ENCODE measurements at regions not wholly inside any gene's neighbourhood (a gene's known extent, or its start where the extent isn't known, plus 50 kb on each side); places are given as distances from the start of the nearest gene placed in this dataset.

- no peak for DNase-seq
- TF ChIP-seq GATA1 (IDR thresholded peaks at IDR 0.05; ENCODE audit: low read depth, low read length) (no peak), POLR2A (IDR thresholded peaks at IDR 0.05; ENCODE audit: low read length) (no peak)
Measured at GRCh38 chr14:98960617-98961013, 311.4 kb downstream of the BCL11B start.

DNA sequence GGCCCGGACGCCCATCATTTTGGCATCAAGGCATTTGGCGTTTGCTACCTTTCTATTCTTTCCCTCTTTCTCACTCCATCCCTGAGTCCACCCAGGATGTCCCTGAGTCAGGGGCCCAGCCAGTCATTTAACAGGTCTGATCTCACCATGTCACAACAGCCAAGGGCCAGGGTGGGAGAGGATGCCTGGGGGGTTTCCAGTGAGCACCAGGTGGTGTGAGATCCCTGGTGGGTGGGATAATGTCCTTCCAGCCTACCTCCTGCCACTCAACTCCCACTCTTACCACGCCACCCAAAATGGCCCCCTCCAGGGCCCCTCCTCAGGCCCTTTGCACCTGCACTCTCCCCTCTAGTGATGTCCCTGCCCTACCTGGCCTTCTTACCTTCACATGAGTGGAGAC lies 310.8 kb downstream of the BCL11B start:
- no peak for DNase-seq

DNA sequence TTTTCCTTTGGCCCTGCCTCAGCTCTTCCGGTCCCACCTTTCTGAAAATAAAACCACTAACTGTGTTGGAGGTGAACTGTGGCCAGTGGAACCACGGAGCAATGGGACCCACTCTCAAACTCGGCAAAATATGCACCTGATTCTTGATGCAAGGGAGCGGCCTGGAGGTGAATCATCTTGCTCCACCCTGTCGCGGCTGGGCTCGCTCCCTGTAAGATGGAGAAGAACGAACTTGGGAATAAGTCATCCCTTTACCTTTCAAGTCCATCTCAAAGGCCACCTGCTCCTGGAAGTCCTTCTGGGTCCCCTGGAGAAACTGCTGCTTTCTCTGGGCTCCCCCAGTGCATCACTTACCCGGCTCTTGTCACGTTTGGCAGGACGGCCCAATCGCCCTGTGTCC lies 309.9 kb downstream of the BCL11B start:
- DNase-seq = no peak
- TF ChIP-seq POLR2A (IDR thresholded peaks at IDR 0.05; ENCODE audit: low read length) = no peak
- TF ChIP-seq GATA1 (IDR thresholded peaks at IDR 0.05; ENCODE audit: low read depth, low read length) = no peak

More for the DNA sequence above, 310.8 kb downstream of the BCL11B start:
- no peak for TF ChIP-seq POLR2A (IDR thresholded peaks at IDR 0.05; ENCODE audit: low read length)
- TF ChIP-seq GATA1 (IDR thresholded peaks at IDR 0.05; ENCODE audit: low read depth, low read length) = no peak

DNA sequence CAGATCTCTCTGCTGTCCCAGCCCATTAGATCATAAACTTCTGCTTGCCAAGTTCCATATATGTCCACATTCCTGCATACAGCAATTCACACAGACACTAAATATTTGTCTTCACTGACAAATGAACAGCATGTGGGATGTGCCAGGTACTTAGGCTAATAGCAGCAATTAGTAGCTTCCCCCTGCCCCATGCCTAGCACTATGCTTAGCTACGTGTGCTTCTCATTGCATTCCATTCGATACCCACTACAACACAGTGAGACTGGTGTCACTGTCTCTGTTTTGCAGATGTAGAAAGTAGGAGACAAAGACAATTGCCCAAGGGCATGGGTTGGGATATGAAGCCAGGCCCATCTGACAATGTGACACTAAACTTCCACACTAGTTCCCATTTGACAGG lies 308.4 kb downstream of the BCL11B start:
- no peak for DNase-seq
- no peak for TF ChIP-seq GATA1 (IDR thresholded peaks at IDR 0.05; ENCODE audit: low read depth, low read length)
- TF ChIP-seq POLR2A (IDR thresholded peaks at IDR 0.05; ENCODE audit: low read length) = no peak

- TF ChIP-seq GATA1 (IDR thresholded peaks at IDR 0.05; ENCODE audit: low read depth, low read length) = no peak
- no peak for TF ChIP-seq POLR2A (IDR thresholded peaks at IDR 0.05; ENCODE audit: low read length)
- DNase-seq = no peak
Measured at GRCh38 chr14:98964171-98964570, 307.8 kb downstream of the BCL11B start.

- TF ChIP-seq POLR2A (IDR thresholded peaks at IDR 0.05; ENCODE audit: low read length) = no peak
- TF ChIP-seq GATA1 (IDR thresholded peaks at IDR 0.05; ENCODE audit: low read depth, low read length) = no peak
- no peak for DNase-seq
Measured at GRCh38 chr14:98965076-98965475, 306.9 kb downstream of the BCL11B start.

- TF ChIP-seq GATA1 (IDR thresholded peaks at IDR 0.05; ENCODE audit: low read depth, low read length) = no peak
- no peak for TF ChIP-seq POLR2A (IDR thresholded peaks at IDR 0.05; ENCODE audit: low read length)
- no peak for DNase-seq
Measured at GRCh38 chr14:98966016-98966415, 306.0 kb downstream of the BCL11B start.

- TF ChIP-seq POLR2A (IDR thresholded peaks at IDR 0.05; ENCODE audit: low read length) = no peak
- TF ChIP-seq GATA1 (IDR thresholded peaks at IDR 0.05; ENCODE audit: low read depth, low read length) = no peak
- no peak for DNase-seq
Measured at GRCh38 chr14:98966475-98967162, 305.4 kb downstream of the BCL11B start.

- no peak for DNase-seq
- TF ChIP-seq POLR2A (IDR thresholded peaks at IDR 0.05; ENCODE audit: low read length) = no peak
- TF ChIP-seq GATA1 (IDR thresholded peaks at IDR 0.05; ENCODE audit: low read depth, low read length) = no peak
Measured at GRCh38 chr14:98974113-98974512, 297.9 kb downstream of the BCL11B start.

DNA sequence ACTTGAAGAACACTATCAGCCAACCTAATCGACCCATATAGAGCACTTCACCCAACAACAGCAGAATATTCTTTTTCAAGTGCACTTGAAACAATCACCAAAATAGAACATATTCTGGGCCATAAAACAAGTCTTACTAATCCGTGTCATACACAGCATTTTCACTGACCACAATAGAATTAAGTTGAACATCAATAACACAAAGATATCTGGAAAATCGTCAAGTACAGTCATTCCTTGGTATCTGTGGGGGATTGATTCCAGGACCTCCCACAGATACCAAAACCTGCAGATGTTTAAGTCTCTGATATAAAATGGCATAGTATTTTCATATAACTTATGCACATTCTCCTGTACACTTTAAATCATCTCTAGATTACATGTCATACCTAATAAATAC lies 295.7 kb downstream of the BCL11B start:
- no peak for DNase-seq
- TF ChIP-seq GATA1 (IDR thresholded peaks at IDR 0.05; ENCODE audit: low read depth, low read length) (no peak), POLR2A (IDR thresholded peaks at IDR 0.05; ENCODE audit: low read length) (no peak)

GRCh38 chr14:98977451-98977850 lies 294.5 kb downstream of the BCL11B start:
- TF ChIP-seq GATA1 (IDR thresholded peaks at IDR 0.05; ENCODE audit: low read depth, low read length) (no peak), POLR2A (IDR thresholded peaks at IDR 0.05; ENCODE audit: low read length) (no peak)

GRCh38 chr14:98982986-98983385 lies 289.0 kb downstream of the BCL11B start:
- no peak for TF ChIP-seq POLR2A (IDR thresholded peaks at IDR 0.05; ENCODE audit: low read length)
- no peak for TF ChIP-seq GATA1 (IDR thresholded peaks at IDR 0.05; ENCODE audit: low read depth, low read length)

More at GRCh38 chr14:98977451-98977850, 294.5 kb downstream of the BCL11B start:
- DNase-seq = no peak

GRCh38 chr14:98984027-98984718 lies 287.8 kb downstream of the BCL11B start:
- peak in 1 of 2 experiments; percentile 16 for DNase-seq
- TF ChIP-seq POLR2A (IDR thresholded peaks at IDR 0.05; ENCODE audit: low read length) = no peak
- no peak for TF ChIP-seq GATA1 (IDR thresholded peaks at IDR 0.05; ENCODE audit: low read depth, low read length)

More at GRCh38 chr14:98982986-98983385, 289.0 kb downstream of the BCL11B start:
- no peak for DNase-seq

- peak; percentile 61 to 70 for DNase-seq
- TF ChIP-seq POLR2A (IDR thresholded peaks at IDR 0.05; ENCODE audit: low read length) (no peak), GATA1 (IDR thresholded peaks at IDR 0.05; ENCODE audit: low read depth, low read length) (no peak)
Measured at GRCh38 chr14:98984719-98985041, 287.3 kb downstream of the BCL11B start.

- no peak for DNase-seq
- TF ChIP-seq GATA1 (IDR thresholded peaks at IDR 0.05; ENCODE audit: low read depth, low read length) (no peak), POLR2A (IDR thresholded peaks at IDR 0.05; ENCODE audit: low read length) (no peak)
Measured at GRCh38 chr14:98993818-98994217, 278.2 kb downstream of the BCL11B start.

All from erythroblast (primary cell).